Mesodermal cell (in vitro differentiated cells): ENCODE measurements at regions not wholly inside any gene's neighbourhood (a gene's known extent, or its start where the extent isn't known, plus 50 kb on each side); places are given as distances from the start of the nearest gene placed in this dataset.

ENCODE experiments used
- H3K27ac ChIP-seq: 2 replicates; pipeline ENCODE4 v1.7.0; 2013; ENCODE audit warnings: mild to moderate bottlenecking, low read depth, low read length, moderate library complexity; ENCODE audit not compliant: severe bottlenecking
- H3K36me3 ChIP-seq: 2 replicates; pipeline ENCODE4 v1.7.1; 2013; ENCODE audit warnings: mild to moderate bottlenecking, low read length, moderate library complexity; ENCODE audit not compliant: control insufficient read depth, insufficient read depth
- H3K4me1 ChIP-seq: one replicate; pipeline ENCODE4 v1.7.1; 2013; ENCODE audit warnings: mild to moderate bottlenecking, low read length; ENCODE audit not compliant: insufficient read depth, control insufficient read depth, poor library complexity, severe bottlenecking
- H3K4me3 ChIP-seq: 2 replicates; pipeline ENCODE4 v1.7.0; 2013; ENCODE audit warnings: low read length, control low read depth, mild to moderate bottlenecking; ENCODE audit not compliant: insufficient read depth, poor library complexity, severe bottlenecking; ENCODE audit errors: extremely low read depth
- H3K9me3 ChIP-seq: 2 replicates; pipeline ENCODE4 v1.7.1; 2013; ENCODE audit warnings: mild to moderate bottlenecking, low read length, moderate library complexity; ENCODE audit not compliant: control insufficient read depth
- WGBS, 2 experiments: methylation state at CpG; one replicate each; pipeline ENCODE4 v1.1.5; 2013; ENCODE audit warnings: missing lambda C conversion rate in 2 of 2; ENCODE audit not compliant: insufficient coverage in 2 of 2; 5-methylcytosine and 5-hydroxymethylcytosine counted together

DNA sequence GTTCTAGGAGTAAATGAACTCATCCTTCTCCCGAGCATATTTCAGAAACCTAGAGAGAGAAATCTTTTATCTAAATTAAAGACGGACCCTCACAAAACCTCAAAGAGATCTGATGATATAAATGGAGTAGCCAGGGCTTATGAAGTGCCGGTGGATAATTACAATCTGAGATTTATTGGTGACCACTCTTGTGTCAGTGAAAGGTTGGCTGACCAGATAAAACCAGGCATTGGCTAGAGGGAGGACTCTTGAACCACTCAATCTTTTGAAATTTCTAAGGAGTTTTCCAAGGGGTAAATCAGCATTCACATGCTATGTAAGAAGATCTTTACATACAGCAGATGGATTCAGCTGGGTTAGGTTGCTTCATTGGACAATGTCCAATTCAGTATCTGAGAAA, 227.3 kb upstream of the MMADHC start:
- Histone ChIP-seq H3K36me3 (no peaks in the 10 kb centered on the region), H3K4me1 (no peaks in the 10 kb centered on the region), H3K4me3 (no peak overlapping the region), H3K27ac (no peak overlapping the region), H3K9me3 (no peaks in the 10 kb centered on the region)
- WGBS, 2 experiments, result 100% methylated on average over 2 of the region's 3 CpGs; no CpG with 5 or more reads in 1 of the 2 experiments

DNA sequence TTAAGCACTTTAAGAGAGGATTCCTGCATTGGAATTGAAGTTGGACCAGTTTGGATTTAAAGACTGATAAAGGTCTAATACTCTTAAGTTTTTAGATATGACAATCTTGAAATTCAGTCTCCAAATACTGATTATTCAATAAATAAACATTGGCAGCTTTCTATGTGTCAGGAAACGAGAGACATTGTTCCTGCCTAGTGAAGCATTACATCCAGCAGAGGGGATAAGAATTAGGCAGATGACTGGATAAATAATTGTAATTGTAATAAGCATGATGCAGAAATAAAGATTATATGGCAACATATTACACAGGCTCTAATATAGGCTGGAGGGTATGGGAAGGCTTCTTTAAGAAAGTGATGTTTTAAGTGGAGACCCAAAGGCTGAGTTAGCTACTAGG, 226.5 kb upstream of the MMADHC start:
- no peak overlapping the region for H3K27ac ChIP-seq
- no CpG with 5 or more reads among the region's 1 CpG for WGBS, 2 experiments
- H3K4me3 ChIP-seq, result no peak overlapping the region
- no peaks in the 10 kb centered on the region for H3K9me3 ChIP-seq
- no peaks in the 10 kb centered on the region for H3K4me1 ChIP-seq
- H3K36me3 ChIP-seq, result no peaks in the 10 kb centered on the region

DNA sequence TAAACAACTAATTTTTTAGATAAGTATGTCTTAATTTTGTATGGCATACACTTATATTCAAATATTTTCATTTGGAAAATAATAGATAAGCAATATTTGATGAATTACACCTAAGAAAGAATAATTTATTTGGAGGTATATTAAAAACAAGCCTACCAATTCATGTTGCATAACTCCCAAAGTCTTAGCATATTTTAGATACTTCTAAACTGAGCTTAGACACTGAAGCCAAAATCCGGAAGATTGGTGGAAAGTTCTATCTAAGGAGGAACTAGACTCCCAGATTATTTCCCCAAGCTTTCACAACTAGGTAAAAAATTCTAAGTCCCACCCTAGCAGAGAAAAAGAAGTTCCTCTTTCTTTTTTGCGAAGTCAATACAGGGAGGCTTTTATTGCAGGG, 221.0 kb upstream of the MMADHC start:
- Histone ChIP-seq H3K4me3 (no peak overlapping the region), H3K27ac (no peak overlapping the region), H3K4me1 (no peaks in the 10 kb centered on the region), H3K9me3 (no peaks in the 10 kb centered on the region), H3K36me3 (no peaks in the 10 kb centered on the region)
- whole genome bisulfite sequencing, 2 experiments, result no CpG with 5 or more reads among the region's 2 CpGs

DNA sequence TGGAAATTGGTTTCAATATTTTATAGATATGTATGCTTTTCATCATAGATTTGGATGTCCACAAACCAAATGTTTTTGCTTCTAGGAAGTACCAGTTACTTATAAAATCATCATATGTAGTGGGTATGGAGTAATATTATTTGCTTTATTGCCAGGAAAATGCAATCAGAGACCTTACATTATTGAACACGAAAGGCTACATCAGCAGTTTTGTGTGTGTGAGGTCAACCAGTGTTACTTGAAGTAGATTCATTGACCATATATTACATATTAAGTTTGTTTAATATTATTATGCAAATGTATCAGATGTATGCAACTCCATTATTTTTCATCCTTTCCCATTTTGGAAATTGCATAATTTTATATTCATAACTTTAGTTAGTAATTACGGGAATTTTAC, 219.1 kb upstream of the MMADHC start:
- no peak overlapping the region for H3K4me3 ChIP-seq
- H3K9me3 ChIP-seq, result no peaks in the 10 kb centered on the region
- WGBS, 2 experiments, result no CpG with 5 or more reads among the region's 2 CpGs
- H3K36me3 ChIP-seq, result no peaks in the 10 kb centered on the region
- H3K4me1 ChIP-seq, result no peaks in the 10 kb centered on the region
- no peak overlapping the region for H3K27ac ChIP-seq

DNA sequence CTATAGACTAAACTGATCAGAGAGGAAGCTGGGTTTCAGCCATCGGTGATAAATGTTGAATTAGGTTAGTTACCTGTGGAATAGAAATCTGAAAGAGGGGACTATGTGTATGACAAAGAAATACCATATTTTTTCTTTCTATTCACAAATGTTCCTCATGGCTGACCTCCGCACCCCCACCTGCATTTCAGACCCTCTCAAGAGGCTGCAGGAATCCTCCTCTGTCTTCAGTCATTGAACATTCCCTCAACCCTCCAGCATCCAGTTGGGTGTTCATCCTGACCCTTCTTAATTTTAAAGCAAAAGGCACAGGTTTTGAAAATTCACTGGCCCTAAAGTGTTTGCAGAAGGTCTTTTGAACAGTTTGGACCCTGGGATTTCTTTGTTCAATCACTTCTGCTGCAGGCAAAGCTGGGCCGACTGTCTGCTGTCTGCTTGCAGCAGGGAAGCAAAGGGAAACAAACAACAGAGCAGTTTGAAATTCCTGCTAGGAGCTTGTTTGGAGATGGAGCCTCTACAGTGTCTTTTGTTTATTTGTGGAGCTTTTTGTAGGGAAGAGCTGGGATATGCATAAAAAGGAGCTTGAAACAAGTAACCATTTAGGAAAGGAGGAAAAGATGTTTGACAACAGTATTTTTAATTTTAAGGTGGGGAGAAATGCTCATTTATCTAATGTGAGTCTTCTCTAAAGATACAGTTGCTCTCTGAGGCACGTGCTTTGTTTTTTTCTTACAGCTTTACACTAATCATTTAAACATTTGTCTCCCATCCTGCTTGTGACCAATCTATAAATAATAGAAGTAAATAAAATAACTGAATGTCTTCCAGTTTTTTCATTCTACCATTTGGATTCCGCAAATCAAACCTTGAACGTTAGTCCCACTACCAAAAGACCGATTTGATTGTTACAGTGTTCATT, 213.3 kb upstream of the MMADHC start:
- peak overlapping the region; percentile 71 for H3K27ac ChIP-seq

DNA sequence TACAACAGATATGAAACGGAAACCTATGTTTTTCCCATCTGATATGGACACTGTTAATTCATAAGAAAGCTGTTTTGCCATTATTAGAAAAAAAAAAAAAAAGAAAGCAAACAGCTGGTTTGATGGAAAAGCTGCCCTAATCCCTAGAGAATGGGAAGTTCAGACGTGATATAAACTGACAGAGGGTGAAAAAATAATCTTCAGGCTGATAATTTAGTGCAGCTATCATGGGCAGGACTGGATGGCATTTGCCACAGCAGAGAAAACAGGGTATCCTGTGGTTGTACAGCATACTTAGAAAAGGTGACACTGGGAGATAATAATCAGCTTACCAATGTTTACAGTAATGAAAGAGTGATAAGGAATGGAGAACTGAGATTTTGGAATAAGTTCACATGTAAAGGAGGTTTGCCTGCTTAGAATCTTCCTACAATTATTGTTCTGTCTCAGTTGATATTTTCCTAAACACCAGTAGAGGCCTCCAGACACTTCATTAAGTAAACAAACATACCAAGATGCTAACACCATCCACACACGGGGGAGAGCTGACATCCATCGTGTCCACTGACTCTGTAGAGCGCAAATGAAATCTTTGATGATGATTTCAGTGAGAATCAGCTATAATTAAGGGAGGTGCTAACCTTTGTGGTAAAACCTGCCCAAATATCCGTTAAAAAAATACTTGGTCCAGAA, 211.6 kb upstream of the MMADHC start:
- peaks cover 3% of the 10 kb centered on the region for H3K9me3 ChIP-seq
- WGBS, 2 experiments, result 53 to 82% methylated on average over 1 of the region's 6 CpGs
- H3K4me1 ChIP-seq, result peaks cover 20% of the 10 kb centered on the region
- H3K36me3 ChIP-seq, result no peaks in the 10 kb centered on the region
- no peak overlapping the region for H3K4me3 ChIP-seq
- H3K27ac ChIP-seq, result no peak overlapping the region

More for the DNA sequence above, 213.3 kb upstream of the MMADHC start:
- Histone ChIP-seq H3K9me3 (peaks cover 3% of the 10 kb centered on the region), H3K36me3 (no peaks in the 10 kb centered on the region), H3K4me3 (no peak overlapping the region), H3K4me1 (peaks cover 20% of the 10 kb centered on the region)
- 50% methylated on average over 2 of the region's 7 CpGs for WGBS, 2 experiments

DNA sequence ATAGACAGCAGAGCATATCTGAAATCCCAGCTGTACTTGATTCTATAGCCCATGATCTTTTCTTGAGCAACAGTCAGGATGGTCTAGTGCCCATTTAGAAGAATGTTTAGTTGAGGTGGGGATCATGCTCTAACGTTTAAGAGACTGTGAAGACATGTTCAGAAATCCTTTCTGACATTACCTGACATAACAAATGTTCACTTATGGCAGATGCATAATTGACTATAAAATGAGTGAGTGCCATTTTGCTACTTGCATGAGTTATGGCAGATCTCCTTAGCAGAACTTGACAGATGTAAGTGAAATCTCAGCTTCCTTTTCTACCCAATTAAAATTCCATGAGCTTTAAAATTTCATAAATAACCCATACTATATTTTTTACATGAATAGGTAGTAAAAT, 209.5 kb upstream of the MMADHC start:
- H3K4me3 ChIP-seq, result no peak overlapping the region
- no CpG with 5 or more reads among the region's 1 CpG for WGBS, 2 experiments
- no peak overlapping the region for H3K27ac ChIP-seq
- peaks cover 3% of the 10 kb centered on the region for H3K9me3 ChIP-seq
- H3K4me1 ChIP-seq, result peaks cover 20% of the 10 kb centered on the region
- no peaks in the 10 kb centered on the region for H3K36me3 ChIP-seq

DNA sequence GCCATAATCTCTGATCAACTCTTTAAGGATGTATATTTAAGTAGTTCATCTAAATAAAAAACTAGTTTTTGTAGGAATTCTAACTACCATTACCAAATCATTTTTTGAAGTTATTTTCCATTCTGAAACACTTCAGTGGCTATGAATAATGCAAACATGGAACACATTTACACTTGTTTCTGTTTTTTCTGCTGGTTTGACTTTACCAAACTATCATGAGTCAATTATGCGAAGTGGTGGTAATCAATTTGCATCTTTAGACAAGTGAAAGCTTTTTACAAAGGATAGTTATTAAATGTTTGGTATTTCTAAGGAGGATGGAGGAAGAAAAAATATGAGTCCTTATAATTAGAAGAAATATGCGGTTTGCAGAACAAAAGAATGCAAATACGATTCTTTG, 202.0 kb upstream of the MMADHC start:
- no peaks in the 10 kb centered on the region for H3K36me3 ChIP-seq
- H3K4me1 ChIP-seq, result no peaks in the 10 kb centered on the region
- H3K9me3 ChIP-seq, result no peaks in the 10 kb centered on the region
- whole genome bisulfite sequencing, 2 experiments, result 93 to 100% methylated on average over 3 of the region's 3 CpGs
- H3K27ac ChIP-seq, result no peak overlapping the region
- no peak overlapping the region for H3K4me3 ChIP-seq

DNA sequence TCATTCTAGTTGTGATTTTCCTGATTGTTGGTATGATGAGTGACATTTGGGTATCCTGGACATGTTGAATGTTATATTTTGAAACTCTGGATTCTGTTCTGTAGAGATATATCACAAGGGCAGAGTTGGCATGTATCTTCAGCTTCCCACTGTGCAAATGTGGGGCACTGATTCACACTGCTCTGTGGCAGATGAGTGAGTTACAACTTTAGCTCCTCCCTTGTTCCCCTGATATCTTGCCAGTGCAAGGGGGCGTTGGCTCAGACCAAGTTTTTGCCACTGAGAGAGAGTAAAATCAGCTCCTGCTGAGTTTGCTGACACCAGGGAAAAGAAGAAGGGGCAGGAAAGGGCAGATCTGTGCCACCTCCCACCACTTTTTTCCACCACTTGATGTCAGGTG, 199.6 kb upstream of the MMADHC start:
- no peaks in the 10 kb centered on the region for H3K36me3 ChIP-seq
- H3K4me3 ChIP-seq, result no peak overlapping the region
- no peaks in the 10 kb centered on the region for H3K4me1 ChIP-seq
- no peaks in the 10 kb centered on the region for H3K9me3 ChIP-seq
- no peak overlapping the region for H3K27ac ChIP-seq
- no CpG with 5 or more reads among the region's 1 CpG for WGBS, 2 experiments

DNA sequence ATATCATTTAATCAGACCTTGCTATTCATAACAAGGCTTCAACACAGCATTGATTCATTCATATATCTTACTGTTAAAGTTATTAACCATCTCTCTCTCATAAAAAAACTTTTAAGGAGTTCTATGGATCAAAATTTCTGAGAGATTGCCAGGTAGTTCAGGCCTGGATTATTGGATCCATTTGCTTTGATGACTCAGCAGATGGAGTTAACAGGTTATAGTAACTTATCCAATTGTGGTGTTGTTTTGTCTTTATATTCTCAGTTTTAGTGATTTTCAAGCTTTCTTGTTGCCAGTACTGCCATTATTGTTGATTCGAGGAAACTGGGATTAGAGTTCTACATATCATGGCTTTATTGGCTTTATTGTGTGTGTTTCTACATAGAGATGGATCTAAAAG, 195.7 kb upstream of the MMADHC start:
- H3K27ac ChIP-seq, result no peak overlapping the region
- 100% methylated on average over 1 of the region's 1 CpG for WGBS, 2 experiments

DNA sequence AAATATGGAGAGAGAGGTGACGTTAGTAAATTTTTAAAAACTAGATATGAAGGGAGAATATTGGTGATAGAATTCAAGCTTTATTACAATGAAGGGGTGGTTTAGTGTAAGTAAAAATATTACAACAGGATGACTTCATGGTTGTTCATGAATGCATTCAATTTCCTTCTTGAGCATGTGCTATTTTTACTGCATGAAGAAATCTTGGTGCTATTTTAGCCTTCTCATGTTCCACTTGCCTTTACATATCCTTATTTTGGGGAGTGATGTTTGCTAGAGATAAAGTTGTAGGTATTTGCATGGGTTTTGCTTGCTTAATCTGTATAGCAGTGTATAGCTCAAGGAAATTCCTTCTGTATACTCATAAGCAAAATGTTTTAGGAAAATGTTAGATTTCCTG, 195.0 kb upstream of the MMADHC start:
- H3K4me1 ChIP-seq, result no peaks in the 10 kb centered on the region
- no peak overlapping the region for H3K27ac ChIP-seq
- H3K36me3 ChIP-seq, result no peaks in the 10 kb centered on the region
- no peaks in the 10 kb centered on the region for H3K9me3 ChIP-seq
- no peak overlapping the region for H3K4me3 ChIP-seq
- WGBS, 2 experiments, result 84 to 100% methylated on average over 1 of the region's 1 CpG

More for the DNA sequence above, 195.7 kb upstream of the MMADHC start:
- no peaks in the 10 kb centered on the region for H3K4me1 ChIP-seq
- H3K4me3 ChIP-seq, result no peak overlapping the region
- H3K36me3 ChIP-seq, result no peaks in the 10 kb centered on the region
- H3K9me3 ChIP-seq, result no peaks in the 10 kb centered on the region
